ENCODE measurements at regions not wholly inside any gene's neighbourhood (a gene's known extent, or its start where the extent isn't known, plus 50 kb on each side); places are given as distances from the start of the nearest gene placed in this dataset.

DNA sequence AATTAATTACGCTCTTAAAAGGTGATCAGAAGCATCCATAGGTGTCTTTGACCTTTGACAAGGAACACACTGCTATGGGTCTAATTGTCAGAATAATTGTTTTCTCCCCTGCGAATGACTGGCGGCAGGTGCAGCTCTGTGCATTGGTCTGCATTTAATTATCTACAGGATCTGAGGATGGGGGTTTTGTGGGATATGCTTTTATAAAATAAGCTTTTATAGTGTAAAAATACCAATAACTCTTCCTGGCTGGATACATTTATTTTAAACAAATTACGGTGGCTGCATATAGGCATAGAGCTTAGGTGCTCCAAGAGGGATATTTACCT lies 201.6 kb upstream of the RGMA start:
- TF ChIP-seq, protein P1, sequence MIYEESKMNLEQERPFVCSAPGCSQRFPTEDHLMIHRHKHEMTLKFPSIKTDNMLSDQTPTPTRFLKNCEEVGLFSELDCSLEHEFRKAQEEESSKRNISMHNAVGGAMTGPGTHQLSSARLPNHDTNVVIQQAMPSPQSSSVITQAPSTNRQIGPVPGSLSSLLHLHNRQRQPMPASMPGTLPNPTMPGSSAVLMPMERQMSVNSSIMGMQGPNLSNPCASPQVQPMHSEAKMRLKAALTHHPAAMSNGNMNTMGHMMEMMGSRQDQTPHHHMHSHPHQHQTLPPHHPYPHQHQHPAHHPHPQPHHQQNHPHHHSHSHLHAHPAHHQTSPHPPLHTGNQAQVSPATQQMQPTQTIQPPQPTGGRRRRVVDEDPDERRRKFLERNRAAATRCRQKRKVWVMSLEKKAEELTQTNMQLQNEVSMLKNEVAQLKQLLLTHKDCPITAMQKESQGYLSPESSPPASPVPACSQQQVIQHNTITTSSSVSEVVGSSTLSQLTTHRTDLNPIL (CRISPR knock-in tag; IDR thresholded peaks at IDR 0.05): no peak
- no peak for TF ChIP-seq ETV6 (IDR thresholded peaks at IDR 0.05; ENCODE audit: borderline replicate concordance in 1 of 2, low read depth in 2 of 2, low read length in 1 of 2)
- no peak for TF ChIP-seq ETV6 (CRISPR knock-in tag; IDR thresholded peaks at IDR 0.05; ENCODE audit: borderline replicate concordance)
- no peak for TF ChIP-seq TBL1XR1 (IDR thresholded peaks at IDR 0.05; ENCODE audit: low read length in 2 of 2)
- no peak for TF ChIP-seq CTCF (IDR thresholded peaks at IDR 0.05 in 2 of 3, conservative IDR thresholded peaks at IDR 0.05 in 1 of 3; ENCODE audit: insufficient read depth in 2 of 3, low read depth in 1 of 3, low read length in 3 of 3)

All from K562 (cell line).